Upper lobe of left lung (tissue), 4 donors: ENCODE measurements at regions not wholly inside any gene's neighbourhood (a gene's known extent, or its start where the extent isn't known, plus 50 kb on each side); places are given as distances from the start of the nearest gene placed in this dataset.
"Not testable (repeated sequence)": the region's sequence is repeated elsewhere in the genome, so short reads cannot be mapped to it uniquely, and the experiment has no call there.

ENCODE experiments used
- EP300 ChIP-seq, 4 donors: sonication (generic); formaldehyde crosslinking; IDR thresholded peaks; one replicate each; pipeline ENCODE4 v1.5.1; 2017; ENCODE audit warnings: antibody characterized with exemption in 4 of 4, control low read depth in 2 of 4
- POLR2A ChIP-seq, 4 donors: fragments of 450-650 bp; IDR thresholded peaks; one replicate each; pipeline ENCODE4 v1.5.1; 2016 to 2017; ENCODE audit warnings: antibody characterized with exemption in 4 of 4, mild to moderate bottlenecking in 2 of 4
- POLR2AphosphoS5 ChIP-seq, 2 donors: sonication (generic); formaldehyde crosslinking; IDR thresholded peaks; one replicate each; pipeline ENCODE4 v1.5.1; 2017; ENCODE audit warnings: antibody characterized with exemption in 2 of 2
- TF ChIP-seq, protein P1 (sequence below), 6 experiments: fragments of 450-650 bp in 4 of 6; fragments of 200-600 bp in 2 of 6; sonication (generic) in 2 of 6; IDR thresholded peaks; one replicate each; pipeline ENCODE4 v1.5.1; 2016 to 2019; ENCODE audit warnings: antibody characterized with exemption in 6 of 6

GRCh38 chr18:1388468-1388867, 483.8 kb downstream of the ADCYAP1 start:
- not testable (repeated sequence) for TF ChIP-seq POLR2AphosphoS5, POLR2A, EP300 (IDR thresholded peaks at IDR 0.05)
- TF ChIP-seq, protein P1, sequence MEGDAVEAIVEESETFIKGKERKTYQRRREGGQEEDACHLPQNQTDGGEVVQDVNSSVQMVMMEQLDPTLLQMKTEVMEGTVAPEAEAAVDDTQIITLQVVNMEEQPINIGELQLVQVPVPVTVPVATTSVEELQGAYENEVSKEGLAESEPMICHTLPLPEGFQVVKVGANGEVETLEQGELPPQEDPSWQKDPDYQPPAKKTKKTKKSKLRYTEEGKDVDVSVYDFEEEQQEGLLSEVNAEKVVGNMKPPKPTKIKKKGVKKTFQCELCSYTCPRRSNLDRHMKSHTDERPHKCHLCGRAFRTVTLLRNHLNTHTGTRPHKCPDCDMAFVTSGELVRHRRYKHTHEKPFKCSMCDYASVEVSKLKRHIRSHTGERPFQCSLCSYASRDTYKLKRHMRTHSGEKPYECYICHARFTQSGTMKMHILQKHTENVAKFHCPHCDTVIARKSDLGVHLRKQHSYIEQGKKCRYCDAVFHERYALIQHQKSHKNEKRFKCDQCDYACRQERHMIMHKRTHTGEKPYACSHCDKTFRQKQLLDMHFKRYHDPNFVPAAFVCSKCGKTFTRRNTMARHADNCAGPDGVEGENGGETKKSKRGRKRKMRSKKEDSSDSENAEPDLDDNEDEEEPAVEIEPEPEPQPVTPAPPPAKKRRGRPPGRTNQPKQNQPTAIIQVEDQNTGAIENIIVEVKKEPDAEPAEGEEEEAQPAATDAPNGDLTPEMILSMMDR (IDR thresholded peaks at IDR 0.05): not testable (repeated sequence)
